Panc1 (cell line): ENCODE measurements at regions not wholly inside any gene's neighbourhood (a gene's known extent, or its start where the extent isn't known, plus 50 kb on each side); places are given as distances from the start of the nearest gene placed in this dataset.

ENCODE experiments used
- CTCF ChIP-seq: fragments of 450-650 bp; IDR thresholded peaks from 2 replicates; pipeline ENCODE4 v1.5.1; 2017; ENCODE audit warnings: mild to moderate bottlenecking
- POLR2AphosphoS5 ChIP-seq: IDR thresholded peaks from 2 replicates; pipeline ENCODE4 v1.6.1; 2012; ENCODE audit warnings: mild to moderate bottlenecking, low read depth, low read length, moderate library complexity
- REST ChIP-seq, 2 experiments: IDR thresholded peaks; 2 replicates each; pipeline ENCODE4 v1.6.1; 2011 to 2012; ENCODE audit warnings: low read depth in 2 of 2, control low read depth in 1 of 2, low read length in 1 of 2, mild to moderate bottlenecking in 1 of 2, moderate library complexity in 1 of 2; ENCODE audit not compliant: insufficient read depth in 1 of 2
- SIN3A ChIP-seq: IDR thresholded peaks from 2 replicates; pipeline ENCODE4 v1.6.1; 2012; ENCODE audit warnings: low read depth, mild to moderate bottlenecking, low read length, moderate library complexity, borderline replicate concordance; ENCODE audit not compliant: insufficient read depth
- TCF7L2 ChIP-seq: IDR thresholded peaks from 2 replicates; pipeline ENCODE4 v1.6.1; 2011; ENCODE audit warnings: mild to moderate bottlenecking, low read depth, low read length, inconsistent platforms

GRCh38 chr7:115475761-115476385 lies 554.0 kb downstream of the MDFIC start:
- TF ChIP-seq SIN3A = no peak
- peak; percentile 66 for TF ChIP-seq CTCF
- no peak for TF ChIP-seq POLR2AphosphoS5
- no peak for TF ChIP-seq TCF7L2
- no peak for TF ChIP-seq REST (IDR thresholded peaks at IDR 0.05; ENCODE audit: insufficient read depth in 1 of 2, low read depth in 2 of 2, low read length in 1 of 2)
